Iris pigment epithelial cell (primary cell): ENCODE measurements at regions not wholly inside any gene's neighbourhood (a gene's known extent, or its start where the extent isn't known, plus 50 kb on each side); places are given as distances from the start of the nearest gene placed in this dataset.

ENCODE experiments used
- DNase-seq: peaks from one replicate; pipeline ENCODE4 v3.0.0-alpha.2; 2011; ENCODE audit warnings: low read depth

GRCh38 chr6:165985806-165986299 lies 181.8 kb downstream of the TBXT start:
- no peak for DNase-seq

GRCh38 chr6:165985281-165985805 lies 182.3 kb downstream of the TBXT start:
- no peak for DNase-seq

GRCh38 chr6:165984729-165985275 lies 182.8 kb downstream of the TBXT start:
- DNase-seq: no peak

- DNase-seq: no peak
Observed at GRCh38 chr6:165983112-165984072, 184.3 kb downstream of the TBXT start.

- no peak for DNase-seq
Observed at GRCh38 chr6:165978476-165978875, 189.2 kb downstream of the TBXT start.

- no peak for DNase-seq
Observed at GRCh38 chr6:165976684-165977083, 191.0 kb downstream of the TBXT start.

- DNase-seq: no peak
Observed at GRCh38 chr6:165974817-165975216, 192.8 kb downstream of the TBXT start.

- DNase-seq: no peak
Observed at GRCh38 chr6:165973473-165973872, 194.2 kb downstream of the TBXT start.

GRCh38 chr6:165972139-165972802 lies 195.4 kb downstream of the TBXT start:
- no peak for DNase-seq

GRCh38 chr6:165971202-165971601 lies 196.4 kb downstream of the TBXT start:
- DNase-seq: no peak

- no peak for DNase-seq
Observed at GRCh38 chr6:165970001-165970400, 197.7 kb downstream of the TBXT start.

- DNase-seq: no peak
Observed at GRCh38 chr6:165969184-165969583, 198.5 kb downstream of the TBXT start.

GRCh38 chr6:165968408-165968807 lies 199.2 kb downstream of the TBXT start:
- DNase-seq: no peak

GRCh38 chr6:165967810-165968407 lies 199.7 kb downstream of the TBXT start:
- DNase-seq: no peak

- no peak for DNase-seq
Observed at GRCh38 chr6:165963750-165964149, 203.9 kb downstream of the TBXT start.

- no peak for DNase-seq
Observed at GRCh38 chr6:165962366-165962765, 205.3 kb downstream of the TBXT start.

- DNase-seq: peak; percentile 19
Observed at GRCh38 chr6:165961233-165961632, 206.4 kb downstream of the TBXT start.

GRCh38 chr6:165960695-165961094 lies 207.0 kb downstream of the TBXT start:
- DNase-seq: no peak

- DNase-seq: no peak
Observed at GRCh38 chr6:165959627-165960026, 208.0 kb downstream of the TBXT start.

GRCh38 chr6:165956874-165957273 lies 210.8 kb downstream of the TBXT start:
- no peak for DNase-seq

- DNase-seq: no peak
Observed at GRCh38 chr6:165952514-165952913, 215.1 kb downstream of the TBXT start.

- no peak for DNase-seq
Observed at GRCh38 chr6:165950316-165950715, 217.3 kb downstream of the TBXT start.
